Stomach (tissue), 4 donors: ENCODE measurements at regions not wholly inside any gene's neighbourhood (a gene's known extent, or its start where the extent isn't known, plus 50 kb on each side); places are given as distances from the start of the nearest gene placed in this dataset.

ENCODE experiments used
- CTCF ChIP-seq, 7 experiments: fragments of 450-650 bp in 4 of 7; fragments of 200-600 bp in 3 of 7; sonication (generic) in 3 of 7; IDR thresholded peaks; one replicate each; pipeline ENCODE4 v1.5.1; 2016 to 2019; ENCODE audit warnings: antibody characterized with exemption in 7 of 7, control low read depth in 2 of 7, mild to moderate bottlenecking in 1 of 7
- POLR2A ChIP-seq, 4 donors: fragments of 450-650 bp; IDR thresholded peaks; one replicate each; pipeline ENCODE4 v1.6.1; 2016; ENCODE audit warnings: antibody characterized with exemption in 4 of 4, control low read depth in 2 of 4, mild to moderate bottlenecking in 1 of 4, moderate library complexity in 1 of 4

GRCh38 chr21:15354516-15354915 lies 289.7 kb upstream of the NRIP1 start:
- no peak for TF ChIP-seq POLR2A (IDR thresholded peaks at IDR 0.05)
- no peak for TF ChIP-seq CTCF (IDR thresholded peaks at IDR 0.05)
